ENCODE measurements at regions not wholly inside any gene's neighbourhood (a gene's known extent, or its start where the extent isn't known, plus 50 kb on each side); places are given as distances from the start of the nearest gene placed in this dataset.
"Not testable (repeated sequence)": the region's sequence is repeated elsewhere in the genome, so short reads cannot be mapped to it uniquely, and the experiment has no call there.

- H3K36me3 ChIP-seq = no peaks in the 10 kb centered on the region
- no peaks in the 10 kb centered on the region for H4K20me1 ChIP-seq
- no peak overlapping the region for H3K4me2 ChIP-seq
- H3K4me3 ChIP-seq = no peak overlapping the region
- no peak overlapping the region for H3K27ac ChIP-seq
- H3K9ac ChIP-seq = no peak overlapping the region
- H3K9me3 ChIP-seq = no peaks in the 10 kb centered on the region
- no peaks in the 10 kb centered on the region for H3K4me1 ChIP-seq
- H3K27me3 ChIP-seq = no peaks in the 10 kb centered on the region
- no peak for TF ChIP-seq Cebpa-rat (IDR thresholded peaks at IDR 0.05)
Measured at GRCh38 chr2:36172824-36173223, 182.8 kb upstream of the CRIM1 start.

- Histone ChIP-seq H3K4me2 (no peak overlapping the region), H3K4me3 (no peak overlapping the region), H4K20me1 (no peaks in the 10 kb centered on the region), H3K27ac (no peak overlapping the region), H3K27me3 (no peaks in the 10 kb centered on the region), H3K4me1 (no peaks in the 10 kb centered on the region), H3K36me3 (no peaks in the 10 kb centered on the region), H3K9ac (no peak overlapping the region), H3K9me3 (no peaks in the 10 kb centered on the region)
- TF ChIP-seq Cebpa-rat (IDR thresholded peaks at IDR 0.05) = no peak
Measured at GRCh38 chr2:36170805-36171204, 184.8 kb upstream of the CRIM1 start.

- no peak overlapping the region for H3K4me2 ChIP-seq
- H3K27ac ChIP-seq = no peak overlapping the region
- no peaks in the 10 kb centered on the region for H4K20me1 ChIP-seq
- H3K4me1 ChIP-seq = no peaks in the 10 kb centered on the region
- no peaks in the 10 kb centered on the region for H3K9me3 ChIP-seq
- H3K4me3 ChIP-seq = no peak overlapping the region
- H3K27me3 ChIP-seq = no peaks in the 10 kb centered on the region
- no peaks in the 10 kb centered on the region for H3K36me3 ChIP-seq
- no peak for TF ChIP-seq Cebpa-rat (IDR thresholded peaks at IDR 0.05)
- no peak overlapping the region for H3K9ac ChIP-seq
Measured at GRCh38 chr2:36169843-36170242, 185.7 kb upstream of the CRIM1 start.

- no peaks in the 10 kb centered on the region for H3K4me1 ChIP-seq
- H3K9me3 ChIP-seq = no peaks in the 10 kb centered on the region
- H3K4me3 ChIP-seq = no peak overlapping the region
- H4K20me1 ChIP-seq = no peaks in the 10 kb centered on the region
- no peak for TF ChIP-seq Cebpa-rat (IDR thresholded peaks at IDR 0.05)
- no peak overlapping the region for H3K4me2 ChIP-seq
- H3K27me3 ChIP-seq = no peaks in the 10 kb centered on the region
- H3K9ac ChIP-seq = no peak overlapping the region
- no peak overlapping the region for H3K27ac ChIP-seq
- no peaks in the 10 kb centered on the region for H3K36me3 ChIP-seq
Measured at GRCh38 chr2:36168115-36168514, 187.5 kb upstream of the CRIM1 start.

- Histone ChIP-seq H3K9ac (no peak overlapping the region), H3K27ac (no peak overlapping the region), H3K36me3 (no peaks in the 10 kb centered on the region), H3K9me3 (no peaks in the 10 kb centered on the region), H3K4me3 (no peak overlapping the region), H3K4me2 (no peak overlapping the region), H3K4me1 (no peaks in the 10 kb centered on the region), H4K20me1 (no peaks in the 10 kb centered on the region), H3K27me3 (no peaks in the 10 kb centered on the region)
- no peak for TF ChIP-seq Cebpa-rat (IDR thresholded peaks at IDR 0.05)
Measured at GRCh38 chr2:36165132-36165531, 190.4 kb upstream of the CRIM1 start.

- H3K4me2 ChIP-seq = no peak overlapping the region
- no peaks in the 10 kb centered on the region for H3K9me3 ChIP-seq
- no peak for TF ChIP-seq Cebpa-rat (IDR thresholded peaks at IDR 0.05)
- H3K27ac ChIP-seq = no peak overlapping the region
- no peak overlapping the region for H3K4me3 ChIP-seq
- no peaks in the 10 kb centered on the region for H3K4me1 ChIP-seq
- no peak overlapping the region for H3K9ac ChIP-seq
- no peaks in the 10 kb centered on the region for H4K20me1 ChIP-seq
- no peaks in the 10 kb centered on the region for H3K27me3 ChIP-seq
- H3K36me3 ChIP-seq = no peaks in the 10 kb centered on the region
Measured at GRCh38 chr2:36163520-36164254, 191.9 kb upstream of the CRIM1 start.

- not testable (repeated sequence) for H4K20me1 ChIP-seq, H3K27ac ChIP-seq, H3K27me3 ChIP-seq, H3K9ac ChIP-seq, H3K36me3 ChIP-seq, H3K4me2 ChIP-seq, H3K4me3 ChIP-seq, H3K4me1 ChIP-seq, H3K9me3 ChIP-seq
Measured at GRCh38 chr2:36157093-36157492, 198.5 kb upstream of the CRIM1 start.

GRCh38 chr2:36147670-36148390 lies 207.7 kb upstream of the CRIM1 start:
- peaks cover 7% of the 10 kb centered on the region; the same call in 1 of the 2 replicates for H3K4me1 ChIP-seq
- H3K4me2 ChIP-seq = no peak overlapping the region
- no peaks in the 10 kb centered on the region for H3K27me3 ChIP-seq
- H3K4me3 ChIP-seq = no peak overlapping the region
- no peaks in the 10 kb centered on the region for H3K9me3 ChIP-seq
- no peaks in the 10 kb centered on the region for H3K36me3 ChIP-seq
- H3K9ac ChIP-seq = no peak overlapping the region
- H3K27ac ChIP-seq = no peak overlapping the region
- no peak for TF ChIP-seq Cebpa-rat (IDR thresholded peaks at IDR 0.05)
- H4K20me1 ChIP-seq = no peaks in the 10 kb centered on the region

GRCh38 chr2:36146765-36147164 lies 208.8 kb upstream of the CRIM1 start:
- Histone ChIP-seq H3K4me2 (no peak overlapping the region), H3K4me1 (peaks cover 7% of the 10 kb centered on the region; the same call in 1 of the 2 replicates), H3K9me3 (no peaks in the 10 kb centered on the region), H3K27me3 (no peaks in the 10 kb centered on the region), H4K20me1 (no peaks in the 10 kb centered on the region), H3K9ac (no peak overlapping the region), H3K36me3 (no peaks in the 10 kb centered on the region), H3K27ac (no peak overlapping the region), H3K4me3 (no peak overlapping the region)
- no peak for TF ChIP-seq Cebpa-rat (IDR thresholded peaks at IDR 0.05)

- H3K4me1 ChIP-seq = peaks cover 22% of the 10 kb centered on the region
- H4K20me1 ChIP-seq = no peaks in the 10 kb centered on the region
- no peak overlapping the region for H3K4me2 ChIP-seq
- TF ChIP-seq Cebpa-rat (IDR thresholded peaks at IDR 0.05) = no peak
- H3K9ac ChIP-seq = no peak overlapping the region
- H3K36me3 ChIP-seq = no peaks in the 10 kb centered on the region
- H3K27me3 ChIP-seq = no peaks in the 10 kb centered on the region
- H3K27ac ChIP-seq = no peak overlapping the region
- H3K9me3 ChIP-seq = no peaks in the 10 kb centered on the region
- no peak overlapping the region for H3K4me3 ChIP-seq
Measured at GRCh38 chr2:36140391-36140790, 215.2 kb upstream of the CRIM1 start.

Measured in BLaER1 (cell line).